GM12892 (cell line): ENCODE measurements at regions not wholly inside any gene's neighbourhood (a gene's known extent, or its start where the extent isn't known, plus 50 kb on each side); places are given as distances from the start of the nearest gene placed in this dataset.
"Not testable (repeated sequence)": the region's sequence is repeated elsewhere in the genome, so short reads cannot be mapped to it uniquely, and the experiment has no call there.

Experiments used
- POLR2A ChIP-seq: IDR thresholded peaks from 2 replicates; pipeline ENCODE4 v1.6.1; 2011; ENCODE audit warnings: low read depth, low read length, control low read depth
- TAF1 ChIP-seq: IDR thresholded peaks from 2 replicates; pipeline ENCODE4 v1.6.1; 2011; ENCODE audit warnings: low read depth, mild to moderate bottlenecking, control low read depth, low read length, borderline replicate concordance

DNA sequence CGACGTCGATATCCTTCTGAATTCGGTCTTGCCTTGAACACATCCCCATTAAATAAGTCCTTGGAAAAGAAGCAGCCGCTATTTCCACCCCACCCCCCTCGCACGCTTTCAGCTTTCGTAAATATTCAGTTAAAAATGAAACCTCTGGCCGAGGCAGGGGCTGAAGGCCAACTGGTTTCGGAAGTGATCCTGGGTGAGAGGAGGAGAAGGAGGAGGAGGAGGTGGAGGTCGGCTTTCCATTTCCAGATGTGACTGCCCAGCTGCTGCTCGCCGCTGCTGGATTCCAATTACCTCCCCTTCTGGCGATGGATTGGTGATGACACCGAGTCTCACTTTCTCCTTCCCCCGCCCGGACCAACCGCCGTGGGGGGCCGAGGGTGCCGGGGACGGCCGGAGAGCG is 73.1 kb upstream of the NBPF8 start:
- TF ChIP-seq POLR2A, TAF1: not testable (repeated sequence)
